Middle frontal gyrus (tissue), 1 donor: ENCODE measurements at regions not wholly inside any gene's neighbourhood (a gene's known extent, or its start where the extent isn't known, plus 50 kb on each side); places are given as distances from the start of the nearest gene placed in this dataset.

Experiments
- DNase-seq: peaks from one replicate; pipeline ENCODE4 v3.0.0-alpha.2; 2015; ENCODE audit warnings: low spot score; ENCODE audit errors: extremely low spot score

DNA sequence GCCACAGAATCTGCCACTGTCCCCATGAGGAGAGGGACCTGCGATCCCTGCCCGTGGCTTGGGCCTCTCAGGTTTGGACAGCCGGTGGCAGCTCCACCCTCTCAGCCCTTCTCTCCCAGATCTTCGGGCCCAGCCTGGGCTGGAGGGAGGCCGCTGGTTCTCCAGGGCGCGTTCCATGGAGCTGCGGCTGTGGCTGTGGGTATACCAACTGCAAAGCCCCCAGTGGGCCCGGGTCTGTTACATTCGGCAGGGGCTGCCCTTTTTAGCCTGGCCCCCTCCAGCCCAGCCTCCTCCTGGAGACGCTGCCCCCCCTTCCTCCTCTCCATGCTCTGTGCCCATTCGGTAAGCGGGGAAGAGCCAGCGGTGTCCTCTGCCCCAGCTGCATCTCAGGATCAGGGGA lies 64.7 kb upstream of the ZNF469 start:
- DNase-seq = no peak

DNA sequence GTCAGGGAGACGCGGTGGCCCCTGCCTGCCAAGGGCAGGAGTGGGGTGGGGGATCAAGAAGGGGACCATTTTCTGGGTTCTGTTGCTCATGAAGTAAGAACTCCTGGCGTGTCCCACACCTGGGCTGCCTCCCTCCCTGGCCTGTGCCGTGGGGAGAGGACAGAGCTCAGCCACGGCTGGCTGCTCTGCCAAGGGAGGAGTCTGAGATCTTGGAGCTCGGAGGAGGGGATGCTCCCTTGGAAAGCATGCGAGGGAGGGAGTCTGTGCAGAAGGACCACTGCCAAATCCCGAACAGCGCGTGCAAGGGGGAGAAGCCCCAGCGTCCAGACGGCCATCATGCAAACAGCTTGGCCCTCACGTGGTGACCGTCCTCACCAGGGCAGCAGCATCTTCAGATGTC lies 64.2 kb upstream of the ZNF469 start:
- no peak for DNase-seq

DNA sequence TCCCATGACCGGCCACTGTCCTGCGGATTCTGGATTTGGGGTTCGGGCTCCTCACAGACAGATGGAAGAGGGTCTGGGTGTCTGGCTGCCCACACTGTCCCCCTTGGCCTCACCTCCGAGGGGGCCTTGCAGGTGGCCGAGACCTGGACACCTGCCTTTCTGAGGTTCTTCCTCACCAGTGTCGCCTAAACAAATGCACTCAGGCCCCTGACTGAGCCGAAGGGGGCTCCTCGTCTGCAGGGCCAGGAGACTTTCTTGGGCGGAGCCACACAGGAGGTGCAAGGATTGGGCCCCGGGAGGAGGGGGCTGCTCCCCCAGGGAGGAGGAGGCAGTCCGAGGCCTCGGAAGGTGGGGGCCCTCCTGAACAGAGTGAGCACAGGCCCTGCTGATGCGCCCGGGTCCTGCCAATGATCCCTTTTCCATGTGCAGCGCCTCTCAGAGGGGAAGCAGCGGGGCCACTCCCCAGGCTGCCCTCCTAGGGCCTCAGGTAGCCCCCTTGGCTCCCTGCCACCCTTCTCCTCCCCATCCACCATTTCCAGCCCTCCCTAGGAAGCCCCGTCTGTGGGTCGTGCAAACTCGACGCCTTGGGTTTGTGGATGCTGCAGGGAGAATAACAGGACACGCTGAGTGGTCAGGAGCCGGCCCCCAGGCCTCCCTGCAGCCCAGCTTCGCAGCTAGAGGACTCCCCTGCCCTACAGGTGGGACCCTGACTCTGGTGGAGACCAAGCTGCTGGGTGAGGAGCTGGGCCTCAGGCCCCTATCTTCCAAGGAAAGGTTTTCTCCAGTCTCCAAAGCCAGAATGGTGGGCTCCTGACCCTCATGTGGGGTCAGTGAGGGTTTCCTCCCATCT lies 63.4 kb upstream of the ZNF469 start:
- DNase-seq = no peak

DNA sequence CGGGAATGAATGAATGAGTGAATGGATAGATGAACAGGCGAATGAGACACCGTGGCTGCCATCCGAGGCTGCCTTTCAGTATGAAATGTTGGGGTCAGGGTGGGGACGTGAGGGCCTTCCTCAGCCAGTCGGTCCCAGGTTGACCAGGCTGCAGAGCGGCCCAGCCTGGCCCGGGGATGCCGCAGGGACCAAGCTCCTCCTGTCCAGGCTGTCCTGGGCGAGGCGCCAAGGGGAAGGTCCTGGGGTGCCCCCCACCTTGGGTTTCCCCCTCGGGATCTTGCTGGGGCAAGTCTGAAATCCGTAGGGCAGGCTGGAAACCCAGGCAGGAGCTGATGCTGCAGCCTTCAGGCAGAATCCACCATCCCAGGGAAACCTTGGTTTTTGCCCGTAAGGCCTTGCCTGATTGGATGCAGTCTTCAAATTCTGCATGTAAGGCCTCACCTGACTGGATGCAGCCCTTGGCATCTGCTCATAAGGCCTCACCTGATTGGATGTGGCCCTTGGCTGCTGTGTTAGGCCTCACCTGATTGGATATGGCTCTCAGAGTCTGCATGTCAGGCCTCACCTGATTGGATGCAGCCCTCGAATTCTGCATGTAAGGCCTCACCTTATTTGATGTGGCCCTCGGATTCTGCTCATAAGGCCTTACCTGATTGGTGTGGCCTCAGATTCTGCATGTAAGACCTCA lies 61.7 kb upstream of the ZNF469 start:
- no peak for DNase-seq

DNA sequence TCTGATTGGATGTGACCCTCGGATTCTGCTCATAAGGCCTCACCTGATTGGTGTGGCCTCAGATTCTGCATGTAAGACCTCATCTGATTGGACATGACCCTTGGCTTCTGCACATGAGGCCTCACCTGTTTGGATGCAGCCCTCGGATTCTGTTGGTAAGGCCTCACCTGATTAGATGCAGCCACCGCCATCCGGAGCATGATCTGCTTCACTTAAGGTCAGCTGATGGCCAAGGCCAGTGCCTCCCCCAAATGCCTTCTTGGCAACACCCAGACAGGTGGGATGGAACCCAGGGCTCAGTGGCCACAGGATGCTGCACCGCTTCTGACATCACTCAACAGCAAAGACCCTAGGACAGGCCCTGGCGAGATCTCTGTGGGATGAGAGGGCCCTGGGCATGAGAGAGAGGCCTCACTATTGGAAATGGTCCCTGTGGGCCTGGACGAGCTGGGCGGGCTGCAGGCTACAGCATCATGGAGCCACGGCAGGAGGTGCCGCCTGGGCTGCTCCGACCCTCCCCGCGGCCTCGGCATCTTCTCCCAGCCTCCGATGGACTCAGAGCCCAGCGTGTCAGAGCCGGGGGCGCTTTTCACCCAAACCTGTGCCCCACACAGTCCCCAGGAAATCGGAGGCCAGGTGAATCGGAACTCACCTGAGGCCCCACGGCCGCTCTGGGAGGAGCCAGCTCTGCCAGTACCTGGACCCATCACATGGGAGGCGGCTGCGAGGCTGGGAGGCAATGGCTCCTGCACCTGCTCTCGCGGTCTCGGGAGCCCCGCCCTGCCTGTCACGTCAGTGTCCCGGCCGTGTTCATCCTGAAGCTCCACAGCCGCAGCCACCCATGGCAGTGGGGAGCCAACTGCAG lies 60.9 kb upstream of the ZNF469 start:
- no peak for DNase-seq

DNA sequence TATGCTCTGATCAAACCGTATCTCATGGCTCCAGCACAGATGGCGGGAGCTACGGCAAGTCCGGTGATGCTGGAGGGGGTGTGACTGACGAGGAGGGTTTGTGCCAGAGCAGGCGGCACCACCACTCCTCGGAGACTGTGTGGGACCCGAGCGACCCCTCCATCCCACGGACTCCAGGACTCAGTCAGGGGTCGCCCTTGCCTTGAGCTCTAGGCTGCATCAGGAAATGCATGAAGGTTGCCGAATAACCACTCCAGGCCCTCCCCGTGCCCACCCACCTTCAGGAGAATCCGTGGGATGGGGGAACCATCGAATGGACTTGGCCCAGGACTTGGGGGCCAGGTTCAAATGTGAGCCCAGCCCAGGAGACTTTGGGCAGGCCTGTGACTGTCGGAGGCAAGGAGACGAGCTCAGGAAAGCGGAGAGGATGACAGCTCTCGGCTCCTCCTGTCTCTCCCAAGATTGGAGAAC lies 60.2 kb upstream of the ZNF469 start:
- no peak for DNase-seq

DNA sequence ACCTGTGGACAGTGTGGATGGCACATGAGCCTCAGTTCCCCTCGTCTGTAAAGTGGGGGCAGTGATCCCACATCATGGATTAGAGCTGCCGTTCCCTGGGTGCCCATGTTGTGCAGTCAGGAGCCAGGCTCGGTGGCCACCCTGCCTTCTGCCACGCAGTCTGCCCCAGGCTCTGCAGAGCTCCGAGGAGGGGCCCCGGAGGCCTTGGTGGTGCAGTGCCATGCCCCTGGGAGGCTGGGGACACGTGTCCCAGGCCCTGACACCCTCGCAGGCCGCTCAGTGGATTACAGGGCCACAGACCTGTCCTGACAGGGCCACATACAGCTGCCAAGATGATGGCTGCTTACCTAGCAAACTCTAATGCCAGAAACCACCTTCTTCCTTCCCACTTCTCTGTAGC lies 59.7 kb upstream of the ZNF469 start:
- DNase-seq = no peak

DNA sequence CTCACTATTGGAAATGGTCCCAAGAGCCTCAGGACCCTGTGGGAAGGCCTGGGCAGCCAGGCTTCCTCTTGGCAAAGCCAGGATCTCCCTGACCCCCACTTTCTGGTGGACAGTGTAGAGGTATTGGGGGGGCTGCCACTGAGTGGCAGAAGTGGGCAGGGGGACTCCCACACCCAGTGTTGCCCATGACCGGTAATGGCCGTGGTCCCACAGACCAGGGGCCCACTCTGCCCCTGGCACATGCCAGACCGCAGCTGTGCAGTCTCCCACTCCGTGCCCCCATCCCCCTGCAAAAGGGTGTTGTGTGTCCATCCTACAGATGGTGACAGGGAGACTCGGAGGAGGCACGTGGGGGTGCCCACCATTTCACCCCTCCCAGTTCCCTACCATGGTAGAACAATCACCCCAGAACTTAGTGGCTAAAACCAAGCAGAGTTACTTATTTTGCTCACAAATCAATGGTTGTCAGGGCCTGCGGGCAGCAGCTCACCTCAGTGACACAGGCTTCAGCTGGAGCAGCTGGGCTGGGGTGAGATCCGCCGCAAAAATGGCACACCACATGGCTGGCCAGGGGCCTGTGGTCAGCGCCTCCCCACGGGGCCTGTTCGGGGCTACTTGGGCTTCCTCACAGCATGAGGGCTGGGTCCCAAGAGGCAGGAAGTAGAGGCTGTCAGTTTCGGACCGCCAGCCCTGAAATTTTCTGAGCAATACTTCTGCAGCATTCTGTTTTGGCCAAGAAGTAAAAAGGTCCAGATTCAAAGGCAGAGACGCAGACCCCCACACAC lies 59.0 kb upstream of the ZNF469 start:
- no peak for DNase-seq

DNA sequence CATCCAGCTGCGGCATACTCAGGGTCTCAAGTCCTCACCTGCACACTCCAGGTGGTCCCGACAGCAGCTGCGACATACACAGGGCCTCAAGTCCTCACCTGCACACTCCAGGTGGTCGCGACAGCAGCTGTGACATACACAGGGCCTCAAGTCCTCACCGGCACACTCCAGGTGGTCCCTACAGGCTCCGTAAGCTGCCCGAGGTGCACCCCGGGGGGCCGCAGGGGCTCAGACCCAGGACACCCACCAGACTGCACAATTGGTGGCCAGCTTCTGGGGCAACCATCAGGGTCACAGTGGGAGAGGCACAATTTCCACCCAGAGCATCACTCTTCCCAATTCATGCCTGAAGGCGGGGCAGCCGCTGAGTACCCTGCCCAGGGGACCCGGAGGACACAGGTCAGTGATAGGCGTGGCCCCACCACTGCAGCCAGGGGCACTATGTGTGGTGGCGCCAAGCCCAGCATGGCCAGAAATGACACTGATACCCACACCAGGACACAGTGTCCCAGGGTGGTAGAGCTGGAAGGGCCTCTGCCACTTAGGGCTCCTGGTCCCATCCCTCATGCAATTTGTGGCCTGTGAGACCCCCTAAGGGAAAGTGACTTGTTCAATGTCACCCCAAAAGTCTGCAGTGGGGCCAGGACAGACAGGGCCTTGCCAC lies 57.5 kb upstream of the ZNF469 start:
- DNase-seq = no peak

DNA sequence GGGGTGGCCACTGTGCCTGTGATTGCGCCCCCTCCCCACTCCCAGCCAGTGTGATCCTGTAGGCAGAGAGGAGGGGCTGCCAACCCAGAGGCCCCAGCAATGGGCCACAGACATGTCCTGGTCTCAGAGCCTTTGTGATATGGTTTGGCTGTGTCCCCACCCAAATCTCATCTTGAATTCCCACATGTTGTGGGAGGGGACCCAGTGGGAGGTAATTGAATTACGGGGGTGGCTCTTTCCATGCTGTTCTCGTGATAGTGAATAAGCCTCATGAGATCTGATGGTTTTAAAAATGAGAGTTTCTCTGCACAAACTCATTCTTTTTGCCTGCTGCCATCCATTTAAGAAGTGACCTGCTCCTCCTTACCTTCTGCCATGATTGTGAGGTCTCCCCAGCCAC lies 56.8 kb upstream of the ZNF469 start:
- DNase-seq = no peak

DNA sequence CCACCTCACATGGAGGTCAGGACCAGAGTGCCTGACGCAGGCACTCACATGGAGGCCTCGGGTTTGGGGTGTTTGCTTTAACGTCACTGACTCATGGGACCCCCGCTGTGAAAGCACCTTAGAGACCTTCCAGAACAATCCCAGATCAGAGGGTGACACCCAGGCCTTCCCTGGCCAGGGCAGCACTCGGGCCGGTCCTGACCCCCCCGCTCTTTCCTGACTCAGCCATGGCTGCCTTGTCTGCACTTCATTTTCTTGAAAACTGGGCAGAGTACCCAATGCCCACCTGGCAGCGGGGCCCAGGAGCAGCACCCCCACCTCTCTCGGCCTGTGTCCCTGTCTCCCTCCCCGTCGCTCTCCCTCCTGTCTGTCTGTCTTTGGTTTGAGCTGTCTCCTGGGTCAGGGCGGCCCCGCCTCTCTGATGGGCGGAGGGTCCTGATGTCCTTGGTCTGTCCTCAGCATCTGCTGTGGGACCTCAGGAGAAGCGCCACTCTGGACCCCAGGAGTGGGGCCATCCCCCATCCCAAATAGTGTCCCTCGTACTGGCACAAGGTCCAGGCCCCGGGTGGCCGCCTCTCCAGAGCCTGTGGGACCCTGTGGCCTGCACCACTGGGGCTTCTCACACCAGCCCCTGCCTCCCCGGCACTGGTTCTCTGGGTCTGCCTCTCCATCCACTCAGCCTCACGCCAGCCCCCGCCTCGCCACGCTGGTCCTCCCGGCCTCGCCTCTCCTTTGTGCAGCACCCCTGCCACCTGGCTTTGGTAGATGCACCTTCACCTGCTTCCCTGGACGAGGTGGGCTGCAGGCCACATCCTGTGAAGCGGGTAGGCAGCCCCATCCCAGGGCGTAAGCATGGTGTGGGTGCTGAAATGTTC lies 55.9 kb upstream of the ZNF469 start:
- no peak for DNase-seq

DNA sequence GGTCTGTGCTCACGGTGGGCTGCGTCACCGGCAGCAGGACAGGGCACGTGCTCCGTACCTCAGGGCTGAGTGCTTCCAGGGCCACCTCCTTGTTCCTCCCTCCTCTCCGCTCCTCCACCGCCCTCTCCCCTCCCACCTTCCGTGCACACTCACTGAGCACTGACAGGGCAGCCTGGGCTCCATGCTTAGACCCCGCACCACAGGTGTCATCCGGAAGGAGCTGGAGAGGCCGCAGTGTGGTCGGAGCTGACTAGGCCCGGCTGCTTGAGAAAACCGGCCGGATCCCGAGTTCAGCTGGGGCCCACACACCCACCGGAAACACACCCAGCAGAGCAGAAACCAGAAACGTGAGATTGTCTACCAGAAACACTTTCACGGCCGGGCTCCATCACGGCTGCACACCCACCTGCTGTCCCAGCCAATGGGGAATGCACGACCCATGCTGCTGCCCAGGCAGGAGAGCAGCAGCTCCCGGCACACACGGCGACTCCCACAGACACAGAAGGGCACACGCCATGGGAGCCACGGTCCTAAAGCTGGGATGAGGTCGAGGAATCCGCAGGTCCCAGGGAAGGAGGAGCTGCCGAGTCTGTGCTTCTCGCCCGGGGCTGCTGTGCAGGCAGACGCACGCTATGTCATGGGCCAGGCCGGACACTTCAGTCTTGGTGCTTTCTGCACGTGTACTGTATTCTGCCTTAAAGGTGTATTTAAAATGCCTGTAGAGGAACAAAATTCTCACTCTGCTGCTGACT lies 55.0 kb upstream of the ZNF469 start:
- DNase-seq = no peak

DNA sequence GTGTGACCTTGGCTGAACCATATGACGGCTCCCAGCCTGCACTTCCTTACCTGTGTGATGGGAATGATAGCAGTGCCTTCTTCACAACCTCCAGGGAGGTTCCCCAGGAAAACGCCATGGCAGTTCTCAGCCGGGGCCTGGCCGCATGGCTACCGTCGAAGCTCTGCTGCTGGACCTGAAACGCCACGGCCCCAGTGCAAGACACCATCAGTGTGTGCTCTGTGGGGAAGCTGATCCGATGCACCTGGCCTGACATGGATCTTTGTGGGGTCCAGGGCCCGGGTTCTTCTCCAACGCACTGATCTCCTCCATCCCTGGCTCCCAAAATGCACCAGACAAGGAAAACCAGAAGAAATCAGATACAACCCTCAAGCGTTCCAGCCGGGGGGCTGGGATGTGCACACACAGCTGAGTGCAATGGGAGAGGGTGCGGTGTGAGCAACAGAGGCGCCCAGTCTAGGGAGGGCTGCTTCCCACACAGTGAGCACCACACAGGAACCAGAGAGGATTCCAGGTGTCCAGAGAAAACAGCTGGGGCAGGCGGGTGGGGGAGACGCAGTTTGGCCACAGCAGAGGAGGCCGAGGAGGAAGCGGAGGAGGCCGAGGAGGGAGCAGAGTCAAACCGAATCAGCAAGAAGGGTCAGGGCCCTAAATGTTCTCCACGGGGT lies 54.3 kb upstream of the ZNF469 start:
- DNase-seq = no peak

DNA sequence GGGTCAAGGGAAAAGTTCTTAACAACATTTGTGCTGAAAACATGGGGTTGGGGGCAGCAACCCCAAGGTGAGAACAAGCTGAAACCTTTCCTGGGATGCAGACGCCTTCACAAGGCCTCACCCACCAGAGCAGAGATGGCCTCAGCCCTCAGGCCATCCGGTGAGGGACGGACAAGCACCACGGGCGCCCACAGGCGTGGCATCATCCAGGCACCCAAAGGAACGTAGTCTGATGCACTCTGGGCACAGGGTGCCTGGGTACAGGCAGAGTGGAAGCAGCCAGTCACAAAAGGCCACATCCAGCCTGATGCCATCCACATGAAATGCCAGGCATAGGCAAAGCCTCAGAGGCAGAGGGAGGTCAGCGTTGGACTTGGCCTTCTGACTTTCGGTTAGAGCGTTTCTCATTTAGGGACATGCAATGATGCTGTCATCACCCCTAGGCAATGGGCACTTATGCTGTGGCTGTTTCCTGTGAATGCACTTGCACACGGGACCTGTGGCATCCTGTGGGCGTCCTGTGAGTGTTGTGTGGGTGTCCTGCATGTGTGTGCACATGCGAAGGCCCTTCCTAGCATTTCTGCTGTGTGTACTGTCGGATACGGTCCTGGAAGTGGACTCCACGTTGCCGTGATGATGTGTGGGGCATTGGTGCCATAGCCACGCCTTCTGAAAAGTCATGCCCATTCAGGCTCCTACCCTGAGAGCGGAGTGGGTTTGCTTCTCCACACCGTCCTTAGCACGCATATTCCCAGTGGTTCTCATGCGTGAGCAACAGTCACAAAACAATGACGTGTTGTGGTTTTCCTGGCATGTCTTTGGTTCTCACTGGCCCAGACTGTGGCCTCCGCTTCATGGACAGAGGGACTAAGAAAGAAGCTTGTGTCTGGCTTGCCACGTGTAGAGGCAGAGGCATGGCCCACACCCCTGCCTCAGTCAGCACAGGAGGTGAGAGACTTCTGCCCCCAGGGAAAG lies 52.7 kb upstream of the ZNF469 start:
- no peak for DNase-seq

DNA sequence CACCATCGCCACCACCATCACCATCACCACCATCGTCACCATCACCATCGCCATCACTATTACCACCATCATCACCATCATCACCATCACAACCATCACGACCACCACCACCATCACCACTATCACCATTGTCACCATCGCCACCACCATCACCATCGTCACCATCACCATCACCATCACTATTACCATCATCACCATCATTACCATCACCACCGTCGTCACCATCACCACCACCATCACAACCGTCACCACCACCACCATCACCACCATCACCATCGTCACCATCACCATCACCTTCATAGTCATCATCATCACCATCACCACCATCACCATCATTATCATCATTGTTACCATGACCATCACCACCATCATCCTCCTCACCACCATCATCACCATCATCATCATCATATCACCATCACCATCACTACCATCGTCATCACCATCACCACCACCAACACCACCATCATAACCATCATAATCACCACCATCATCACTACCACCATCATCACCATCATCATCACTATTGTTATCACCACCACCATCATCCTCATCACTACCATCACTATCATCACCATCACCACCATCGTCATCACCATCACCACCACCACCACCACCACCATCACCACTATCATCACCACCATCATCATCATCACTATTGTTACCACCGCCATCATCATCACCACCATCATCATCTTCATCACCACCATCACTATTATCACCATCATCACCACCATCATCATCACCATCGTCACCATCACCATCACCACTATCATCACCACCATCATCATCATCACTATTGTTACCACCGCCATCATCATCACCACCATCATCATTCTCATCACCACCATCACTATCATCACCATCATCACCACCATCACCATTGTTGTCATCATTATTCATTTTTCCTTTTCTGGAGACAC lies 51.5 kb upstream of the ZNF469 start:
- DNase-seq = no peak
